Suprapubic skin (tissue), 3 donors: ENCODE measurements at regions not wholly inside any gene's neighbourhood (a gene's known extent, or its start where the extent isn't known, plus 50 kb on each side); places are given as distances from the start of the nearest gene placed in this dataset.

Experiments
- CTCF ChIP-seq, 2 donors: fragments of 200-600 bp in 1 of 2; fragments of 450-650 bp in 1 of 2; sonication (generic) in 1 of 2; IDR thresholded peaks; one replicate each; pipeline ENCODE4 v1.5.1; 2016 to 2019; ENCODE audit warnings: antibody characterized with exemption in 2 of 2, mild to moderate bottlenecking in 1 of 2, moderate library complexity in 1 of 2
- EP300 ChIP-seq: sonication (generic); formaldehyde crosslinking; IDR thresholded peaks from one replicate; pipeline ENCODE4 v1.6.1; 2017; ENCODE audit warnings: antibody characterized with exemption
- POLR2A ChIP-seq, 2 donors: fragments of 450-650 bp; IDR thresholded peaks; one replicate each; pipeline ENCODE4 v1.6.1; 2017; ENCODE audit warnings: antibody characterized with exemption in 2 of 2, mild to moderate bottlenecking in 2 of 2, moderate library complexity in 2 of 2

GRCh38 chr9:119004618-119004990 lies 364.6 kb downstream of the BRINP1 start:
- TF ChIP-seq POLR2A (IDR thresholded peaks at IDR 0.05): no peak
- no peak for TF ChIP-seq CTCF (IDR thresholded peaks at IDR 0.05)
- TF ChIP-seq EP300: no peak
